EH (cell line): ENCODE measurements at regions not wholly inside any gene's neighbourhood (a gene's known extent, or its start where the extent isn't known, plus 50 kb on each side); places are given as distances from the start of the nearest gene placed in this dataset.
"Not testable (repeated sequence)": the region's sequence is repeated elsewhere in the genome, so short reads cannot be mapped to it uniquely, and the experiment has no call there.

Experiments
- DNase-seq: peaks from one replicate; pipeline ENCODE4 v3.0.0-alpha.2; 2015; ENCODE audit warnings: low read depth

DNA sequence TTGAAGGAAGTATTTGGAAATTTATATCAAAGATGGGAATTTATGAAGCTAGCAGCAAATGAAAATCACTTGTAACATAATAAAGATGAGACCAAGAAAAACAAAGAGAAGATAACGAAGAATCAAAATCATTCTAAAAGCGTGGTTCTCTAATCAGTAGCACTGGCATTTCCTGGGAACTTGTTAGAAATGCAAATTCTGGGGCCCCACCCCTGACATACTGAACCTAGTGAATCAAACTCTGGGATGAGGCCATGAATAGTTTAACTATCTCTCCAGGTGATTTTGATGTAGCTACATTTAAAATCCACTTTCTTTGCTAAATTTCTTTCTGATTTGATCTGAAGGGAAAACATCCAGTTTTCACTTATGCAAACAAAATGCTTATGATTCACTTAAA lies 1075.6 kb downstream of the HACE1 start:
- DNase-seq, result no peak

DNA sequence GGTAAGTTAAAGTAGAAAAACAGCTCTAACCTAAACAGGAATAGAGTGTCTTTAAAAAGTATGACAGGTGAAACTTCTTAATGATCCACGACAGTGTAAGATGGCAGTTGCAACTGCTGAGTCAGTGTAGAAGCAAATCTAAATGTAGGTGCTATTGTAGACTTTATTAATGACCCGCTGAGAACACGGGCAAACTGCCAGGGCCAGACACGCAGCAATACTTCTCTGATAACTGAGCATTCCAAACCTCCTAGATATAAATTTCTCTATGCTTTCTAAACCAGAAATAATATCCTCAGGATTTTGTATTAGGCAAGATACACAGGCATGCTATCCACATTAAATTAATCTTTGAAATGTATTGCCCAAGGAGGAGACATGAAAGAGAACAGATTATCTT lies 1076.4 kb downstream of the HACE1 start:
- DNase-seq, result no peak

DNA sequence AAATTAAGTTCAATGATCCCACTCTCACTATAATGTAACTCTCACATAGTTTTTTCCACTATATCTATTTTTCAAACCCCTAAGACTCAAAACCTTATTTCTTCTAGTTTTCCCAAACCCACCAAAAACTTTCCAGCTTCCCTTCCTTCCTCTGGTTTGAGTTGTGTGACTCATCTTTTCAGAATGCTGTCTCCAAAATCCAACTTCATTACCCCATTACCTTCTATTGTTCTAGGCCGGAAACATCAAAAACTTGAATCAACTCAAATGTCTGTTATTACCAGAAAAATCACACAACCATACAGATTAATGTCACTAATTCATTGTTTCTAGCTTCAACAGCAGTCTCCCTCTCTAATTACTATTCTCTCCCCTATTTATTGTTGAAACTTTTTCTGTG lies 1090.3 kb downstream of the HACE1 start:
- no peak for DNase-seq

- no peak for DNase-seq
These were observed 1109.1 kb downstream of the HACE1 start for GRCh38 chr6:103750603-103751002.

DNA sequence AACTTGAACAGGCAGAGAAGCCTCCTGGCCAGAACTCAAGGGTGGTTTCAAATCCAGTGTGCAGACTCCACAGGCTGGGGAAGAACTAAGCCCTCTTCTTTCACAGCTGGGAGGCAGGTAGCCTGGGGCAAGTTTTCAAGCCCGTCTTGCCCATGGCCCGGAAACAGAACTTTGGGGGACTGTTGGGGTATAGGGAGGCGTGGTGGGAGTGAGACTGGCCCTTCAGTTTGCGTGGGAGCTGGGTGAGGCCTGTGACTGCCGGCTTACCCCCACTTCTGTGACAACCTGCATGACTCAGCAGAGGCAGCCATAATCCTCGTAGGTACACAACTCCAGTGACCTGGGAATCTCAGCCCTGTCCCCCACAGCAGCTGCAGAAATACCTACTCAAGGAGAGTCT lies 1125.7 kb downstream of the HACE1 start:
- no peak for DNase-seq

DNA sequence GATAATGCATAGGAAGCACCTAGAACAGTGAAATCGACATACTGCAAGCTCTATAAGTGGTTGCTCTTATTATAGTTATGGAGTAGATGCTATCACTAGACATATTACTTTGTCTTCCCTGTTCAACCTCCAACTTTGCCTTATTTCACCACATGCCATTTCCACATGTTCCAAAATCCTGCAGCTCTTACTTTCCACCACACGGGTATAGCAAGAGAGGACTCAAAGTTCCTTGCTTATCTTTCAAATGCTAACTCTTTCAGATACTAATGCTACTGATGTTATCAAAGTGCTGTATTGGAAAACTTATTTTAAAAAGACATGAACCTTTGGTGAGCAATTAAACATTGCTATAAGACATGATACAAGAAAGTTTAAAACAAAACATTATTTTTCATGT lies 1130.1 kb downstream of the HACE1 start:
- DNase-seq, result no peak

DNA sequence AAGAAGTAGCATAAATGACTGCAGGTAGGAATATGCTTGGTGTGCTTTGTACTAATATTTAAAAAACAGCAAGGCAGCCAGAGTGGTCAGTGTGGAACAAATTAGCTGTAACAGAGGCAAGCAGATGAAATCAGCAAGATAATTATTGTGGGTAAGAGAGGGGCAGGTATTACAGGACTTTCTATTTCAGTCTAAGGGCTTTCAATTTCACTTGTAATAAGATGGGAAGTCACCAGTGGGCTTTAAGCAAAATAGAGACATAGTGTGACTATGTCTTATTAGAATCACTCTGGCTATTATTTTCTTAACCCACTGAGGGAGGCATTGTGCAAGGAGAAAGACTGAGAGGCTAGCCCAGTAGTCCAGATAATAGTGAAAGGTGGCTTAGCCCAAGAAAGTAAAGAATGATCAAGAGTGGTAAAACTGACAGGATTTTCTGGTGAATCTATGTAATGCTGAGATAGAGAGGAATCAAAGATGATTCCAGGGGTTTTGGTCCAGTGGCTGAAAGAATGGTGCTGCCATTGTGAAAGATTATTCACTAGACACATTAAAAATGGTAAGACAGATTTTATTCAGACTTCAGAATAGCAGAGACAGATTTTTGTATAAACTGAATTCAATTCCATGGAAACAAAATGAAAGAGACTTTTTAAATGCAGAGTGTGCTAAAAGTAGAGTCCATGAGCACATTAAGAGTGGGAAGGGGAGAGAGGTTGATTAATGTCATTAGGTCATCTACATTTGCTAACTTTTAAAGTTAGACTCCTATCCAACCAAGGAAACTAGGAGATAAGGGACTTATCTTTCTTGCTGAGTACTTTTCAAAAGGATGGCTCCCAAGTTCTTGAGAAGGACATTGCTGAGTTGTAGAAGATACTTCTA lies 1136.0 kb downstream of the HACE1 start:
- no peak for DNase-seq

GRCh38 chr6:103722683-103723082 lies 1137.0 kb downstream of the HACE1 start:
- no peak for DNase-seq

DNA sequence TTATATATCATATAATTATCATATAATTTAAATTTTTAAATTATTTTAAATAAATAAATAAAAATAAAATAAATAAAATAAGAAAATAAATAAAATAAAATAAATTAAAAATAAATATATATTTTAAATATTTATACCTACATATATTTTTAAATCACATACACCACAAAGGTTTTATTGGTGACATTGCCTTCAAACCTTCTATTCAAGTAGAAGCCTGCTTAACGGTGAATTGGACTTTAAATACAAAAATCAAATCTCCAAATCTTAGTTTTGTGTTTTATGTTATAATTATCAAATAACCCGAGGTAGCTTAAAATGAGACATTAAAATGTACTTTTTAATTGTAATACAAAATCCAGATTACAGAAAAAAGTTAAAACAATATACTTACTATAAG lies 1137.8 kb downstream of the HACE1 start:
- no peak for DNase-seq

GRCh38 chr6:103720393-103720792 lies 1139.3 kb downstream of the HACE1 start:
- no peak for DNase-seq

GRCh38 chr6:103719545-103719944 lies 1140.2 kb downstream of the HACE1 start:
- no peak for DNase-seq

GRCh38 chr6:103715269-103715668 lies 1144.5 kb downstream of the HACE1 start:
- DNase-seq, result no peak

GRCh38 chr6:103709236-103709635 lies 1150.5 kb downstream of the HACE1 start:
- DNase-seq, result not testable (repeated sequence)

GRCh38 chr6:103707596-103708325 lies 1152.0 kb downstream of the HACE1 start:
- DNase-seq, result no peak

DNA sequence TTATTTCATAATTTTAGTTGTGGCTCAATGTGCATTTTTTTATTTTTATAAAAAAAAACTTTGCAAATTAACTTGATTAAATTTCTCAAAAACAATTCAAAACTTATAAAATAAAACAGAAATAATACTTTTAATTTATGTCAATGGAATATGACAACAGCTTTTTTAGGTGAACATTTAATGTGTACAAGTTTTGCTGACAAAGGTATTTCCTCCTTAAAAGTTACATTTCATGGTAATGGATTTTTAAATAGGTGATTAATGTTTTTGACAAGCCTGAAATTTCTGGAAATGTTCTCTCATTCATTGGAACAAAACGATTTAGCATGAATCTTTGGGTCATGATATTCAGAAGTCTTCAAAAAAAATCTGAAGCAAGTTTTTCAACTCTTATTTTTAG lies 1160.0 kb downstream of the HACE1 start:
- DNase-seq, result no peak

DNA sequence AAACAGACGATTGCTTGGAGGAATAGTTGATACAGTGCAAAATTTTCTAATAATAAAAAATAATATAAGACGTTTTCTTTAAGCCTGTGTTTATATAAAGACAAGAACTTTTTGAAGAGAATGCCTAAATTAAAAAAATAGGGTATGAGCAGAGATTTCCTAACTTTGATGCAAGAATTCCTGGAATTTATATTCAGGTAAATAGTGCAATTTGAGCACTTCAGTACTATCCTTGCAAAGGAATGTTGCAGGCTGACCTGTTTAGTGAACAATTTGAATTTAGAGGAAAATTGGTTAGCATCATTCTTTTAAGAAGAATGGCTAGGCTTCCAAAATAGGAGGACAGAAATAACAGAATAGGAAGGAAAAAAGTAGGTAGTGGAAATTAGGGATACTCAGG lies 1172.3 kb downstream of the HACE1 start:
- DNase-seq, result no peak

DNA sequence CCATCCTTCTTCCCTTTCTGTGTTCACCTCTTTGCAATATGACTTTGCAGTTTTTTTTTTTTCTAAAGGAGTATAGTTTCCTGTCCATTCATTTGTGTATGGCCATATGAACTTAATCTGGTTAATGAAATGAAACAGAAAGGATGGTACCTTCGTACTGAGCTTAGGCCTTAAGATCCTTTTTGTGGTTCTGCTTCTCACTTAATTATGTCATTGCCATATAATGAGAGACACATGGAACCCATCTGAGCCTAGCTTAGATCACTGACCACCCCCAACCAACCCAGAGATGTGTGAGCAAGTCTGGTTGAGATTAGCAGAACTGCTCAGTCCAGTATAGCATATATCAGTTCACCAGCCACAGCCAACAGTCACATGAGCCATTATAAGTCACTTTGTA lies 1179.6 kb downstream of the HACE1 start:
- no peak for DNase-seq

DNA sequence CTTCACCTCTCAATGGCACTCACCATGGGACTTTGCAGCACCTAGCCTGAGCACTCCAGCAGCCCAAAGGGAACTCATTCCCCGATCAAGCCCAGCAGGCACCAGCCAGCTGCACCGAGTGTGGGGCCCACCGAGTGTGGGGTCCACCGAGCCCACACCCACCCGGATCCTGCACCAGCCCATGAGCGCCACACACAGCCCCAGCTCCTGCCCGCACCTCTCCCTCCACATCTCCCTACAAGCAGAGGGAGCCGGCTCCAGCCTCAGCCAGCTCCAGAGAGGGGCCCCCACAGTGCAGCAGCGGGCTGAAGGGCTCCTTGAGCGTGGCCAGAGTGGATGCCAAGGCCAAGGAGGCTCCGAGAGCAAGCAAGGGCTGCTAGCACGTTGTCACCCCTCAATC lies 1182.4 kb downstream of the HACE1 start:
- no peak for DNase-seq

DNA sequence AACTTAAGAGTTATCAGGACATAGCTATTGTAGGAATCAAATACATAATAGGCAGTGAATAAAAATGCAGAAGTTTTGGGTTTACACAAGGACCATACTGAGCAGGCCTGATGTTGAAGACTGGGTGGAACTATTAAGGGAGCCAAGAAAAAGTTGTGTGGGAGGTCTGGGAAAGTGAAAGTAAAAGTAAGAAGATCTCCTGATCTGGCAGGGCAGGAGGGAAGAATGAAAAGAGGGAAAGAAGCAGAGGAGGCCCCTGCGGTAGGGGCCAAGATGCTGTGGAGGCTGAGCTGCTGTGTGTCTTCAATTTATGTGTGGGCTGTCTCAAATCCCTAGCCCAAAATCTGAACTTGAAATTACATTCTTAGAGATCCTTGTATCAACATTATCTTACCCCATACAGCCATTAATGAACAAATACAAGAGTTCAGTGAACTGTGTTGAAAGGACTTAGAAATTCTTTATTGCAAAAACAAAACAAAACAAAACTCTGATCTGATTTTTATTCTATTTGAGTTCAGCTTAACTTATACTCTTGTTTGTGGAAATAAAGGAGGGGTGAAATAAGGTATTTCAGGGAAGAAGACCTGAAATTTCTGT lies 1183.8 kb downstream of the HACE1 start:
- DNase-seq, result no peak

DNA sequence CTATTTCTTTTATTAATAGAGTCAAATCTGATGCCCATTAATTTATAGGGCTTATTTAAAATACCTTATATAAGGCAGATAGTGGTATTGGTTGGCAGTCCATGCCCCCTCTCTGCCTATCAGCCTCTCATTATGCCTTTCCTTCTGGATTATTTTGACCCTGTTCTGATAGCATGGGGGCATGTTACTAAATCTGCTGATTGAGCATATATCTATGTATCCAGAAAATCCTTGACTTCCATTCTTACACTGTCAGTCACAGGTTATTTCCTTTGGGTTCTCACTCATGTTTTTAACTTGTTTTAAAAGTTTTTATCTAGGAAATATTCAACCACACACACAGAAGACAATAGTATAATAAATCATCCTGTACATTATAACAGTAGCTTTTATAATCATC lies 1184.9 kb downstream of the HACE1 start:
- DNase-seq, result no peak

DNA sequence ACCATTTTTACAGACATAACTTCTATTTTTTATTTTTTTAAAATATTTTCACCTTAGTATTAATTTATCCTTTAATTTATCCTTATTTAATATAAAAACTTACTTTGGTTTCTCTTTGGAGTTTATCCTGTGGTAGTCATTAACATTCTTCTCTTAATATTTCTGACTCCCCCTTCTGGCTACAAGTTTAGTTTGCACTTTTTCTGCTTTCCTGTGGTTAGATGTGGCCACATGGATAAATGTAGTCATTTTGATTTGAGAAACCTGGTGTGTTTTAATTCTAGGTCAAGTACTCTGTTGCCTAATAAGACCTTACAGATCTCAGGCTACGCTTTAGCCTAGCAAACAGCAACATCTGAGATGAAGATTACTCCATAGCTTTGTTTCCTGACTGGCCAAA lies 1187.5 kb downstream of the HACE1 start:
- no peak for DNase-seq

DNA sequence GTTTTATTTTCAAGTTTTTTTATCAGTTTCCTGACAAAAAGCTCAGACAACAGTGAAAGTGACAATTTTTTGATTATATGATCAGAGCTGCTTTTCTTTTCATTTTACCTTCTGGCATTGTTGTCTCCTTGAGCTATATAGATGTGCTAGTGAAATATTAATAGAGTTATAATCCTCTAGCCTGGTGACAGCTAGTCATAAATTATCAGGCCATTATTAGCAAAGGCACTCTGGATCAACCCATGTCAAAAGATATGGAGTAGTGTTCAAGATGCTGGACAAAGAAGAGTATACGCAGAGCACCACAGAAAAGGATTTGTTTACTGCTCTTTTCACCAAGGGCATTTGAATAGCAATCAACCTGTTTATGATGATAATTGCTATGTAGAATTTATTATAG lies 1230.1 kb downstream of the HACE1 start:
- no peak for DNase-seq

- DNase-seq, result no peak
These were observed 1242.1 kb downstream of the HACE1 start for GRCh38 chr6:103617642-103618041.
